Duodenal mucosa (tissue), 2 donors: ENCODE measurements at regions not wholly inside any gene's neighbourhood (a gene's known extent, or its start where the extent isn't known, plus 50 kb on each side); places are given as distances from the start of the nearest gene placed in this dataset.

Experiments
- H3K27ac ChIP-seq: one replicate; pipeline ENCODE4 v1.7.0; 2013; ENCODE audit warnings: low read depth, low read length
- H3K27me3 ChIP-seq, 2 donors: one replicate each; pipeline ENCODE4 v1.7.0; 2013; ENCODE audit warnings: low read length in 2 of 2, control low read depth in 1 of 2; ENCODE audit not compliant: insufficient read depth in 2 of 2, control insufficient read depth in 1 of 2
- H3K36me3 ChIP-seq, 2 donors: one replicate each; pipeline ENCODE4 v1.7.0; 2013; ENCODE audit warnings: low read length in 2 of 2, control low read depth in 1 of 2; ENCODE audit not compliant: insufficient read depth in 2 of 2, control insufficient read depth in 1 of 2
- H3K4me1 ChIP-seq, 2 donors: one replicate each; pipeline ENCODE4 v1.7.0; 2013; ENCODE audit warnings: low read length in 2 of 2, control low read depth in 1 of 2; ENCODE audit not compliant: insufficient read depth in 2 of 2, control insufficient read depth in 1 of 2
- H3K4me3 ChIP-seq, 2 donors: one replicate each; pipeline ENCODE4 v1.7.0; 2013; ENCODE audit warnings: low read length in 2 of 2, low read depth in 1 of 2
- H3K9ac ChIP-seq, 2 donors: one replicate each; pipeline ENCODE4 v1.7.0; 2013; ENCODE audit warnings: low read length in 2 of 2, low read depth in 1 of 2
- H3K9me3 ChIP-seq, 2 donors: one replicate each; pipeline ENCODE4 v1.7.0; 2013; ENCODE audit warnings: low read length in 2 of 2, control low read depth in 1 of 2; ENCODE audit not compliant: control insufficient read depth in 1 of 2

DNA sequence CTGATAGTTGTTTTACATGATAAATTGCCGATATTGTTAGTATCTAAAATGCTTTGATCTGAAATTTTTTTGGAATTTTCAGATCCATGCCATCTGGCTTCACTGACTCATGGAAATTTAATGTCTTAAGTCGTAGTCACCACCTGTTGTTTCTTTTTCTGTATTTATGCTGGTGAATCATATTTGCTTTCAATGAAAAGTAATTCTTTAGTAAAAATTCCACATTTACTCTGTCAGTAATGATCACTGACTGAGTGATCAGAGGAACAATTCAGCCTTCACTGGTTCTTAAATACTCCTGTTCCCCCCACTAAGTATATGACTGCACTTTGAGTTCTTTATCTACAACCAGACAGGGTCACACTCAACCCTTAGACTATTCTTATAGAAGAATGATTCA lies 185.6 kb upstream of the NRIP1 start:
- no peak overlapping the region for H3K27ac ChIP-seq
- no peaks in the 10 kb centered on the region for H3K9me3 ChIP-seq
- no peaks in the 10 kb centered on the region for H3K27me3 ChIP-seq
- H3K36me3 ChIP-seq, result no peaks in the 10 kb centered on the region
- no peaks in the 10 kb centered on the region for H3K4me1 ChIP-seq
- no peak overlapping the region for H3K9ac ChIP-seq
- no peak overlapping the region for H3K4me3 ChIP-seq

- Histone ChIP-seq H3K9me3 (no peaks in the 10 kb centered on the region), H3K4me1 (no peaks in the 10 kb centered on the region), H3K4me3 (no peak overlapping the region), H3K27me3 (no peaks in the 10 kb centered on the region), H3K27ac (no peak overlapping the region), H3K9ac (no peak overlapping the region), H3K36me3 (no peaks in the 10 kb centered on the region)
Observed at GRCh38 chr21:15252431-15252830, 187.6 kb upstream of the NRIP1 start.

GRCh38 chr21:15254111-15254510 lies 189.3 kb upstream of the NRIP1 start:
- Histone ChIP-seq H3K4me1 (no peaks in the 10 kb centered on the region), H3K9ac (no peak overlapping the region)

DNA sequence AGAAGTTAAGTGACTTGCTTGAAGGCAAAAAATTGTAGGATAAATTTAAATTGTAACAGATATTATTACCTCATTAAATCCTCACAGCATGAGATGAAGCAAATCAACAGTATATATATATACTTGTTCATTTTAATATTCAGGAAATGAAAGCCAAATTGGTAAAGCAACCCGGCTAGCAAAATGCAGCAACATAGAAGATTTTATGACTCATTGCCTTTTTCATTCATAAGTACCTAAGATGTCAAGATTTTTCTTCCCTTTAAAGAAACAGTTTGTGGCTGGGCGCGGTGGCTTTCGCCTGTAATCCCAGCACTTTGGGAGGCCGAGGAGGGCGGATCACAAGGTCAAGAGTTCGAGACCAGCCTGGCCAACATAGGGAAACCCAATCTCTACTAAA lies 190.5 kb upstream of the NRIP1 start:
- H3K4me3 ChIP-seq, result no peak overlapping the region
- H3K27ac ChIP-seq, result no peak overlapping the region
- no peaks in the 10 kb centered on the region for H3K4me1 ChIP-seq
- H3K9ac ChIP-seq, result no peak overlapping the region
- H3K9me3 ChIP-seq, result no peaks in the 10 kb centered on the region
- H3K36me3 ChIP-seq, result no peaks in the 10 kb centered on the region
- H3K27me3 ChIP-seq, result no peaks in the 10 kb centered on the region

More at GRCh38 chr21:15254111-15254510, 189.3 kb upstream of the NRIP1 start:
- H3K36me3 ChIP-seq, result no peaks in the 10 kb centered on the region
- H3K27ac ChIP-seq, result no peak overlapping the region
- H3K4me3 ChIP-seq, result no peak overlapping the region
- H3K27me3 ChIP-seq, result no peaks in the 10 kb centered on the region
- H3K9me3 ChIP-seq, result no peaks in the 10 kb centered on the region

DNA sequence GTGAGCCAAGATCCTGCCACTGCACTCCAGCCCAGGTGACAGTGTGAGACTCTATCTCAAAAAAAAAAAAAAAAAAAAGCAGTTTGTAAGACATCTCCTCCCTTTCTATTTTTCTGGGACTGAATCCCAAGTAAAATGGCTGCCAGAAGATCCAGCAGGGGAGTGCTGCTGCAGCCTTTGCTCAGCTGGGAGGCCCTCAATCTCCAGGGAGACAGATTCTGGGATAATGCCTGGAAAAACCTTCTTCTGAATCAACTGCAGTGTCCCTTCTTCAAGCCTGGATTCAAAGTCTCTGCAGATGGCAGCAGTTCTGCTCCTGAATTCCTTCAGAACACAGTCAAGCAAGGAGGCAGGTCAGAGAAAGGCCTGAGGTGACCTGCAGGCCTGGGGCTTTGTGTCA lies 191.0 kb upstream of the NRIP1 start:
- Histone ChIP-seq H3K4me3 (no peak overlapping the region), H3K4me1 (no peaks in the 10 kb centered on the region), H3K9ac (no peak overlapping the region), H3K27ac (no peak overlapping the region), H3K9me3 (no peaks in the 10 kb centered on the region), H3K27me3 (no peaks in the 10 kb centered on the region), H3K36me3 (no peaks in the 10 kb centered on the region)

- Histone ChIP-seq H3K9ac (no peak overlapping the region), H3K27me3 (no peaks in the 10 kb centered on the region), H3K27ac (no peak overlapping the region), H3K4me3 (no peak overlapping the region), H3K4me1 (no peaks in the 10 kb centered on the region), H3K9me3 (no peaks in the 10 kb centered on the region), H3K36me3 (no peaks in the 10 kb centered on the region)
Observed at GRCh38 chr21:15256996-15257395, 192.2 kb upstream of the NRIP1 start.

GRCh38 chr21:15257646-15258045 lies 192.8 kb upstream of the NRIP1 start:
- Histone ChIP-seq H3K9ac (no peak overlapping the region), H3K36me3 (no peaks in the 10 kb centered on the region), H3K27ac (no peak overlapping the region), H3K9me3 (no peaks in the 10 kb centered on the region), H3K27me3 (no peaks in the 10 kb centered on the region), H3K4me1 (no peaks in the 10 kb centered on the region), H3K4me3 (no peak overlapping the region)

DNA sequence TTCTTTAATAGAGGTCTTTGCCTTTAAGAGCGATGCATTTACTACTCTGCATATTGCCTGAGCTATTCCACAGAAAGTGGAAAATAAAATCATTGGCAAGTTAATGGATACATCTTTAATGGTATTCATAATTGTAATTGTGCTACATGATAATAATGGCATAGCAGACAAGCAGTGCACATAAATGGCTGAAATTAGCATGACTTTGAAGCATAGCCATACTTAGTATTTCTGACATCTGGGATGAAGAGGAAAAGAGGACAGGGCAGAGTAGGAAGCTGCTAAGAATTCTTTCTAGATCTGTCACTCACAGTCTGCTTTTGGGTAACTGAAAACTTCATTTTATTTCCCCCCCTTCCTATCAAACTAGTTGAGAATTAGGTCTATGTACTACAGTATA lies 195.0 kb upstream of the NRIP1 start:
- no peaks in the 10 kb centered on the region for H3K36me3 ChIP-seq

GRCh38 chr21:15260604-15261003 lies 195.8 kb upstream of the NRIP1 start:
- H3K9ac ChIP-seq, result no peak overlapping the region
- H3K36me3 ChIP-seq, result no peaks in the 10 kb centered on the region
- no peaks in the 10 kb centered on the region for H3K27me3 ChIP-seq
- no peak overlapping the region for H3K27ac ChIP-seq
- no peaks in the 10 kb centered on the region for H3K9me3 ChIP-seq
- no peak overlapping the region for H3K4me3 ChIP-seq
- H3K4me1 ChIP-seq, result no peaks in the 10 kb centered on the region

More for the DNA sequence above, 195.0 kb upstream of the NRIP1 start:
- H3K4me3 ChIP-seq, result no peak overlapping the region
- H3K27me3 ChIP-seq, result no peaks in the 10 kb centered on the region
- H3K27ac ChIP-seq, result no peak overlapping the region
- no peaks in the 10 kb centered on the region for H3K4me1 ChIP-seq
- H3K9ac ChIP-seq, result no peak overlapping the region
- no peaks in the 10 kb centered on the region for H3K9me3 ChIP-seq

DNA sequence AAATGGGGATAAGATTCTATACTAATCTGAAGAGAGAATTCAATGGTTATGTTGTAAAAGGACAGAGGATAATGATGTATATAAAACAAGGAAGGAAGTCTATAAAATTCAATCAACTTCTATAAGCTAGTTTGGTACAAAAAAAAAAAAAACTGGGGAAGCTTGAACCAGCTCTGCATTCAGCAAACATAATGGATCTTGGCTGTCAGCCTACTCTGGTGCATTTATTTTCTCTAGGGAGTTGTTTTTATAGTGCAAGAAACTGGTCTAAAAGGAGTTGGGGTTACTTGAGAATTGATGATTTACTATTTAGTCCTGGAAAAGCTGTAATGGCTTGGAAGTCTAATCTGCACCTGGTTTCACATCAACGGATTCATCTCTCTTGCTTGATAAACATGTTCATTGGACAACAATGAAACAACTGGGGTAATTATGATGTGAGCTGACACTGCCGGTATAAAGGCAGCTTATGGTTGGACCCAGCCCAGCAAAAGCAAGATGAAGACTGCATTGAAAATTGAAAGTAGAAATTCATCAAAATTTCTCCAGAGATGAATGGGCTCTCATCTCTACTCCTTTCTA lies 199.4 kb upstream of the NRIP1 start:
- H3K36me3 ChIP-seq, result no peaks in the 10 kb centered on the region
- H3K27me3 ChIP-seq, result no peaks in the 10 kb centered on the region
- no peak overlapping the region for H3K27ac ChIP-seq
- no peaks in the 10 kb centered on the region for H3K4me1 ChIP-seq
- no peak overlapping the region for H3K9ac ChIP-seq
- no peaks in the 10 kb centered on the region for H3K9me3 ChIP-seq
- no peak overlapping the region for H3K4me3 ChIP-seq

DNA sequence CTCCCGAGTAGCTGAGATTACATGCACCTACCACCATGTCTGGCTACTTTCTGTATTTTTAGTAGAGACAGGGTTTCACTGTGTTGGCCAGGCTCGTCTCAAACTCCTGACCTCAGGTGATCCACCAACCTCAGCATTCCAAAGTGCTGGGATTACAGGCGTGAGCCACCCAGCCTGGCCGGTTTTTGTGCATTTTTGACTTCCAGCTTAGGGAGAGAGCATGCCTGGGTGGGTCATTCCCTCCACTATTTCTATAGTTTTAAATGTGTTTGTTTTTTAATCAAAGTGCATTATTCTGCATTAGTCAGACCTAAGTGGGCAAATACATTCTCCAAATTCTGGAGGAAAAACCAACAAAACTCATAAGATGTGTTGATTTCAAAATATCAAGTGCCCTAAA lies 207.4 kb upstream of the NRIP1 start:
- no peak overlapping the region for H3K9ac ChIP-seq
- no peak overlapping the region for H3K27ac ChIP-seq
- no peaks in the 10 kb centered on the region for H3K9me3 ChIP-seq
- no peaks in the 10 kb centered on the region for H3K27me3 ChIP-seq
- no peaks in the 10 kb centered on the region for H3K4me1 ChIP-seq
- H3K4me3 ChIP-seq, result no peak overlapping the region
- no peaks in the 10 kb centered on the region for H3K36me3 ChIP-seq
